GM12892 (cell line): ENCODE measurements at regions not wholly inside any gene's neighbourhood (a gene's known extent, or its start where the extent isn't known, plus 50 kb on each side); places are given as distances from the start of the nearest gene placed in this dataset.

Experiments
- POLR2A ChIP-seq: IDR thresholded peaks from 2 replicates; pipeline ENCODE4 v1.6.1; 2011; ENCODE audit warnings: low read depth, low read length, control low read depth
- POLR2AphosphoS5 ChIP-seq: IDR thresholded peaks from 2 replicates; pipeline ENCODE4 v1.6.1; 2011; ENCODE audit warnings: low read depth, low read length, control low read depth

DNA sequence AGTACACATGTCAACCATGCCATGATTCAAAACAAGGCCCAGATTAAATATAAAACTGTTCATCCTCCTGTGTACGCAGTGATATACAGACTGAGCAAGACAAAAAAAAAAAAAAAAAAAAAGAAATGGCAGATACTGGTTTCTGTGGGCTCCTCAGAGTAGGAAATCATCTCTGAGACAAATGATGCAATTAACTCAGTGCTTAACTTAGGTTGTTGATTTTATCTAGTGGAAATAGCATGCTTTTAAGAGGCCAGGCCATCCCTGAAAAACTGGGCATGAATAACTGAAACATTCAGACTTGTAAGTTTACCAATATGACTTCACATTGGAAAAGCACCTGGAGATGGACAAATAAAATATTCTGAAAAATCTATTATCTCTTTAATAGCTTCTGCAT lies 69.0 kb downstream of the DKK1 start:
- TF ChIP-seq POLR2A (no peak), POLR2AphosphoS5 (no peak)
